Liver (tissue), 8 donors: ENCODE measurements at regions not wholly inside any gene's neighbourhood (a gene's known extent, or its start where the extent isn't known, plus 50 kb on each side); places are given as distances from the start of the nearest gene placed in this dataset.

Source experiments
- DNase-seq: peaks from one replicate; pipeline ENCODE4 v3.0.0-alpha.2; 2017; ENCODE audit warnings: low spot score
- H3K27ac ChIP-seq, 2 donors: one replicate each; pipeline ENCODE4 v1.7.0; 2013; ENCODE audit warnings: inconsistent platforms in 2 of 2, low read length in 2 of 2, control low read depth in 1 of 2, low read depth in 1 of 2, mild to moderate bottlenecking in 1 of 2
- H3K27me3 ChIP-seq, 4 donors: one replicate each; pipeline versions ENCODE4 v1.6.1 to v1.7.0; 2013; ENCODE audit warnings: low read length in 3 of 4, inconsistent platforms in 1 of 4, mild to moderate bottlenecking in 1 of 4, moderate library complexity in 1 of 4; ENCODE audit not compliant: control insufficient read depth in 4 of 4, insufficient read depth in 4 of 4
- H3K36me3 ChIP-seq, 4 donors: one replicate each; pipeline versions ENCODE4 v1.6.1 to v1.7.0; 2013; ENCODE audit warnings: low read length in 3 of 4, mild to moderate bottlenecking in 3 of 4, low read depth in 1 of 4, moderate library complexity in 1 of 4; ENCODE audit not compliant: control insufficient read depth in 4 of 4, insufficient read depth in 3 of 4
- H3K4me1 ChIP-seq, 4 donors: one replicate each; pipeline versions ENCODE4 v1.6.1 to v1.7.0; 2013; ENCODE audit warnings: low read length in 3 of 4, mild to moderate bottlenecking in 3 of 4, moderate library complexity in 1 of 4; ENCODE audit not compliant: control insufficient read depth in 4 of 4, insufficient read depth in 4 of 4
- H3K4me3 ChIP-seq, 3 donors: one replicate each; pipeline versions ENCODE4 v1.6.1 to v1.7.0; 2013; ENCODE audit warnings: low read length in 3 of 3, control low read depth in 1 of 3, low read depth in 1 of 3, mild to moderate bottlenecking in 1 of 3
- H3K9ac ChIP-seq, 2 donors: one replicate each; pipeline ENCODE4 v1.7.0; 2013; ENCODE audit warnings: low read length in 2 of 2, mild to moderate bottlenecking in 2 of 2, moderate library complexity in 2 of 2, control low read depth in 1 of 2, low read depth in 1 of 2
- H3K9me3 ChIP-seq, 4 donors: one replicate each; pipeline versions ENCODE4 v1.6.1 to v1.7.0; 2013; ENCODE audit warnings: low read length in 3 of 4; ENCODE audit not compliant: control insufficient read depth in 4 of 4
- CTCF ChIP-seq: fragments of 150-350 bp; IDR thresholded peaks from 2 replicates; pipeline ENCODE4 v1.5.1; 2017; ENCODE audit warnings: improper control_type of control experiment, low read depth, low read length; ENCODE audit not compliant: missing input control
- EGR1 ChIP-seq, 2 donors: IDR thresholded peaks; 2 replicates each; pipeline ENCODE4 v1.6.1; 2016 to 2018; ENCODE audit warnings: antibody characterized with exemption in 2 of 2, low read depth in 2 of 2
- FOXA1 ChIP-seq: IDR thresholded peaks from 2 replicates; pipeline ENCODE4 v1.6.1; 2016; ENCODE audit warnings: antibody characterized with exemption
- FOXA2 ChIP-seq: IDR thresholded peaks from 2 replicates; pipeline ENCODE4 v1.6.1; 2016; ENCODE audit warnings: antibody characterized with exemption
- HNF4A ChIP-seq, 2 donors: conservative IDR thresholded peaks; 2 replicates each; pipeline ENCODE4 v1.6.1; 2016; ENCODE audit warnings: antibody characterized with exemption in 2 of 2, mild to moderate bottlenecking in 2 of 2
- HNF4G ChIP-seq: IDR thresholded peaks from 2 replicates; pipeline ENCODE4 v1.6.1; 2016; ENCODE audit warnings: antibody characterized with exemption
- JUND ChIP-seq, 2 donors: IDR thresholded peaks; 2 replicates each; pipeline ENCODE4 v1.6.1; 2016; ENCODE audit warnings: antibody characterized with exemption in 2 of 2
- NR2F2 ChIP-seq: IDR thresholded peaks from 2 replicates; pipeline ENCODE4 v1.6.1; 2016; ENCODE audit warnings: antibody characterized with exemption
- RAD21 ChIP-seq, 2 donors: IDR thresholded peaks; 2 replicates each; pipeline ENCODE4 v1.6.1; 2016; ENCODE audit warnings: antibody characterized with exemption in 2 of 2, mild to moderate bottlenecking in 2 of 2
- RXRA ChIP-seq, 2 donors: IDR thresholded peaks; 2 replicates each; pipeline ENCODE4 v1.6.1; 2017 to 2018; ENCODE audit warnings: antibody characterized with exemption in 2 of 2, mild to moderate bottlenecking in 1 of 2
- SP1 ChIP-seq: IDR thresholded peaks from 2 replicates; pipeline ENCODE4 v1.6.1; 2018; ENCODE audit warnings: antibody characterized with exemption, mild to moderate bottlenecking
- TAF1 ChIP-seq: conservative IDR thresholded peaks from 2 replicates; pipeline ENCODE4 v1.6.1; 2016; ENCODE audit warnings: antibody characterized with exemption, mild to moderate bottlenecking
- YY1 ChIP-seq: IDR thresholded peaks from 2 replicates; pipeline ENCODE4 v1.6.1; 2016; ENCODE audit warnings: antibody characterized with exemption, mild to moderate bottlenecking
- ZBTB33 ChIP-seq: IDR thresholded peaks from 2 replicates; pipeline ENCODE4 v1.6.1; 2016; ENCODE audit warnings: antibody characterized with exemption
- WGBS: extraction: QIAGEN DNeasy Blood & Tissue Kit; methylation state at CpG from one replicate; pipeline ENCODE4 v1.1.7; 2013; 5-methylcytosine and 5-hydroxymethylcytosine counted together
- TF ChIP-seq, protein P1 (sequence below): IDR thresholded peaks from 2 replicates; pipeline ENCODE4 v1.6.1; 2016; ENCODE audit warnings: antibody characterized with exemption
- TF ChIP-seq, protein P2 (sequence below): IDR thresholded peaks from 2 replicates; pipeline ENCODE4 v1.6.1; 2016; ENCODE audit warnings: antibody characterized with exemption
- TF ChIP-seq, protein P3 (sequence below): IDR thresholded peaks from 2 replicates; pipeline ENCODE4 v1.6.1; 2016; ENCODE audit warnings: antibody characterized with exemption, mild to moderate bottlenecking
- donor health status: healthy.
- donor health status: healthy.
- donor health status: healthy.
- donor health status: healthy.
- donor health status: healthy.

DNA sequence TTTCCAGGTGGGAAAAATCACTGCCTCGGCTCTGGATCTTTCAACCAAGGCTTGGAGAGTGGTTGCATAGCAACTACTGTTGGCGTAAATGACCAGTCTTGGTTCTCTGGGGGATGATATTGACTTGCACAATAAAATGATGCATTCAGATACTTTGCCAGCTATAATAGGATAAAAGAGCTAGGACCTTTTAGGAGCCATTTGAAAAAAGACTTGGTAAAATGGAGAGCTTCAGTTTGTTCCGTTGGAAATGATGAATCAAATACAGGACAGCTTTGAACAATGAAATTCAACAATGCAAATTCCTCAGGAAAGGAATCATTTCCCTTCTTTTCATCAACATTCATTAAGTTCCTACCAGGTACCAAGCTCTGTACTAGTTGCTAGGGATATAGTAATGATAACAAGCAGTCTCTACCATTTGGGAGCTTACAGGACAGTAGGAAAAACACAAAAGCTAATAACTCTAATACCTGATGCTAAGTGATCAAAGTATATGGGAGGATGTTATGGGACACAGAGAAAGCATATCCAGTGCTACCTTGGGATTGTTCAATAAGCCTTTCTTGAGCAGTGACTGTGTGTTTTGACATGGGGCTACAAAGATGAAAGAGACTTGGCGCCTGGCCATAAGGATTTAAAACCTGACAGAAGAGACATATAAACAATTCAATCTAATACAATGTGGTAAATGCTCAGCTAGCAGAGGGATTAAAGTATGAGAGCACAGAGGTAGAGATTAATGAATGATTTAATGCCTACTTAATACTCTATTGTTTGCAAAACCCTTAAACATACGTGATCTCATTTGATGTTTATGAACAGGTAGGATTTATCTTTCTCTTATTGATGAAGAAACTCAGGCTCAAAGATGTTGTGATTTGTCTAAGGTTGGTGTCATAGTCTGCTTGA is 110.7 kb downstream of the QPCT start:
- DNase-seq = no peak
- TF ChIP-seq FOXA2 = no peak
- TF ChIP-seq YY1 = no peak
- no peak for TF ChIP-seq JUND (IDR thresholded peaks at IDR 0.05)
- no peak for TF ChIP-seq RAD21 (IDR thresholded peaks at IDR 0.05)
- TF ChIP-seq, protein P1, sequence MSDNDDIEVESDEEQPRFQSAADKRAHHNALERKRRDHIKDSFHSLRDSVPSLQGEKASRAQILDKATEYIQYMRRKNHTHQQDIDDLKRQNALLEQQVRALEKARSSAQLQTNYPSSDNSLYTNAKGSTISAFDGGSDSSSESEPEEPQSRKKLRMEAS = no peak
- TF ChIP-seq, protein P2, sequence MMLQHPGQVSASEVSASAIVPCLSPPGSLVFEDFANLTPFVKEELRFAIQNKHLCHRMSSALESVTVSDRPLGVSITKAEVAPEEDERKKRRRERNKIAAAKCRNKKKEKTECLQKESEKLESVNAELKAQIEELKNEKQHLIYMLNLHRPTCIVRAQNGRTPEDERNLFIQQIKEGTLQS = no peak
- no peaks in the 10 kb centered on the region for H3K36me3 ChIP-seq
- no peak overlapping the region for H3K4me3 ChIP-seq
- H3K9ac ChIP-seq = no peak overlapping the region
- peaks cover 0 to 2% (median under 1%) of the 10 kb centered on the region in 4 donors for H3K4me1 ChIP-seq
- no peaks in the 10 kb centered on the region for H3K27me3 ChIP-seq
- WGBS = 92% methylated on average over 5 of the region's 5 CpGs
- H3K9me3 ChIP-seq = no peaks in the 10 kb centered on the region
- no peak overlapping the region for H3K27ac ChIP-seq

DNA sequence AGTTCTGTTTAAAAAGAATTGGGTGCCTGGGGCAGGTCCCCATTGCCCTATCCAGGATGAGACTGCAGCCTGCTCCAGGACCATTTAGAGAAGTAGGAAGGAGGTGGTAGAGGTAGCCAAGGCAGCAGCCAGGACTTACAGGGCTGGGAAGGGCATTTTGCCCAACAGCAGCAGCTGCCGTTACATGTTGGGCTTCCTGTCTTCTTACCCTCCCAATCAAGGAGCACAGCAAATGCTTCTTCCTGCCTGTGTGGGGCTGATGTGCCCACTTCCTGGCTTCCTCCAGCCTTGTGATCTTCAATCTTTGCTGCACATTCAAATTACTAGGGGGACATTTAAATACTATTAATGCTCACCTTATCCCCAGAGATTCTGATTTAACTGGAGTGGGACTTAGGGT is 112.0 kb downstream of the QPCT start:
- no peak for TF ChIP-seq JUND (IDR thresholded peaks at IDR 0.05)
- TF ChIP-seq SP1 = no peak
- no peak for TF ChIP-seq HNF4G
- TF ChIP-seq, protein P2 = no peak
- TF ChIP-seq, protein P3, sequence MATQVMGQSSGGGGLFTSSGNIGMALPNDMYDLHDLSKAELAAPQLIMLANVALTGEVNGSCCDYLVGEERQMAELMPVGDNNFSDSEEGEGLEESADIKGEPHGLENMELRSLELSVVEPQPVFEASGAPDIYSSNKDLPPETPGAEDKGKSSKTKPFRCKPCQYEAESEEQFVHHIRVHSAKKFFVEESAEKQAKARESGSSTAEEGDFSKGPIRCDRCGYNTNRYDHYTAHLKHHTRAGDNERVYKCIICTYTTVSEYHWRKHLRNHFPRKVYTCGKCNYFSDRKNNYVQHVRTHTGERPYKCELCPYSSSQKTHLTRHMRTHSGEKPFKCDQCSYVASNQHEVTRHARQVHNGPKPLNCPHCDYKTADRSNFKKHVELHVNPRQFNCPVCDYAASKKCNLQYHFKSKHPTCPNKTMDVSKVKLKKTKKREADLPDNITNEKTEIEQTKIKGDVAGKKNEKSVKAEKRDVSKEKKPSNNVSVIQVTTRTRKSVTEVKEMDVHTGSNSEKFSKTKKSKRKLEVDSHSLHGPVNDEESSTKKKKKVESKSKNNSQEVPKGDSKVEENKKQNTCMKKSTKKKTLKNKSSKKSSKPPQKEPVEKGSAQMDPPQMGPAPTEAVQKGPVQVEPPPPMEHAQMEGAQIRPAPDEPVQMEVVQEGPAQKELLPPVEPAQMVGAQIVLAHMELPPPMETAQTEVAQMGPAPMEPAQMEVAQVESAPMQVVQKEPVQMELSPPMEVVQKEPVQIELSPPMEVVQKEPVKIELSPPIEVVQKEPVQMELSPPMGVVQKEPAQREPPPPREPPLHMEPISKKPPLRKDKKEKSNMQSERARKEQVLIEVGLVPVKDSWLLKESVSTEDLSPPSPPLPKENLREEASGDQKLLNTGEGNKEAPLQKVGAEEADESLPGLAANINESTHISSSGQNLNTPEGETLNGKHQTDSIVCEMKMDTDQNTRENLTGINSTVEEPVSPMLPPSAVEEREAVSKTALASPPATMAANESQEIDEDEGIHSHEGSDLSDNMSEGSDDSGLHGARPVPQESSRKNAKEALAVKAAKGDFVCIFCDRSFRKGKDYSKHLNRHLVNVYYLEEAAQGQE = no peak
- no peak for TF ChIP-seq RXRA (IDR thresholded peaks at IDR 0.05)
- TF ChIP-seq ZBTB33 = no peak
- TF ChIP-seq RAD21 (IDR thresholded peaks at IDR 0.05) = no peak
- no peak for TF ChIP-seq NR2F2
- TF ChIP-seq TAF1 = no peak
- TF ChIP-seq HNF4A (conservative IDR thresholded peaks at IDR 0.05) = no peak
- TF ChIP-seq CTCF = no peak
- TF ChIP-seq EGR1 (IDR thresholded peaks at IDR 0.05; ENCODE audit: low read depth in 2 of 2) = no peak
- no peak for TF ChIP-seq YY1
- no peak for TF ChIP-seq FOXA2
- no peak for TF ChIP-seq FOXA1
- no peak for DNase-seq
- peaks cover 0 to 5% (median 1%) of the 10 kb centered on the region in 4 donors for H3K4me1 ChIP-seq
- no peaks in the 10 kb centered on the region for H3K9me3 ChIP-seq
- 61% methylated on average over 1 of the region's 1 CpG for WGBS
- H3K9ac ChIP-seq = no peak overlapping the region
- H3K27ac ChIP-seq = no peak overlapping the region
- no peaks in the 10 kb centered on the region for H3K27me3 ChIP-seq
- no peaks in the 10 kb centered on the region for H3K36me3 ChIP-seq
- H3K4me3 ChIP-seq = no peak overlapping the region
